Stomach (tissue), 4 donors: ENCODE measurements at regions not wholly inside any gene's neighbourhood (a gene's known extent, or its start where the extent isn't known, plus 50 kb on each side); places are given as distances from the start of the nearest gene placed in this dataset.

Experiments used
- CTCF ChIP-seq, 7 experiments: fragments of 450-650 bp in 4 of 7; fragments of 200-600 bp in 3 of 7; sonication (generic) in 3 of 7; IDR thresholded peaks; one replicate each; pipeline ENCODE4 v1.5.1; 2016 to 2019; ENCODE audit warnings: antibody characterized with exemption in 7 of 7, control low read depth in 2 of 7, mild to moderate bottlenecking in 1 of 7
- POLR2A ChIP-seq, 4 donors: fragments of 450-650 bp; IDR thresholded peaks; one replicate each; pipeline ENCODE4 v1.6.1; 2016; ENCODE audit warnings: antibody characterized with exemption in 4 of 4, control low read depth in 2 of 4, mild to moderate bottlenecking in 1 of 4, moderate library complexity in 1 of 4

- TF ChIP-seq CTCF (IDR thresholded peaks at IDR 0.05) (no peak), POLR2A (IDR thresholded peaks at IDR 0.05) (no peak)
Observed at GRCh38 chr4:106816496-106816895, 219.6 kb downstream of the DKK2 start.
